B cell (primary cell): ENCODE measurements at regions not wholly inside any gene's neighbourhood (a gene's known extent, or its start where the extent isn't known, plus 50 kb on each side); places are given as distances from the start of the nearest gene placed in this dataset.

Experiments used
- CTCF ChIP-seq: fragments of 200-600 bp; IDR thresholded peaks from one replicate; pipeline ENCODE4 v1.8.0; 2022; ENCODE audit warnings: antibody characterized with exemption, mild to moderate bottlenecking
- EZH2 ChIP-seq: IDR thresholded peaks from 2 replicates; pipeline ENCODE4 v1.6.1; 2012; ENCODE audit warnings: borderline replicate concordance, low read depth, mild to moderate bottlenecking, moderate library complexity, low read length; ENCODE audit not compliant: insufficient read depth, poor library complexity, severe bottlenecking

DNA sequence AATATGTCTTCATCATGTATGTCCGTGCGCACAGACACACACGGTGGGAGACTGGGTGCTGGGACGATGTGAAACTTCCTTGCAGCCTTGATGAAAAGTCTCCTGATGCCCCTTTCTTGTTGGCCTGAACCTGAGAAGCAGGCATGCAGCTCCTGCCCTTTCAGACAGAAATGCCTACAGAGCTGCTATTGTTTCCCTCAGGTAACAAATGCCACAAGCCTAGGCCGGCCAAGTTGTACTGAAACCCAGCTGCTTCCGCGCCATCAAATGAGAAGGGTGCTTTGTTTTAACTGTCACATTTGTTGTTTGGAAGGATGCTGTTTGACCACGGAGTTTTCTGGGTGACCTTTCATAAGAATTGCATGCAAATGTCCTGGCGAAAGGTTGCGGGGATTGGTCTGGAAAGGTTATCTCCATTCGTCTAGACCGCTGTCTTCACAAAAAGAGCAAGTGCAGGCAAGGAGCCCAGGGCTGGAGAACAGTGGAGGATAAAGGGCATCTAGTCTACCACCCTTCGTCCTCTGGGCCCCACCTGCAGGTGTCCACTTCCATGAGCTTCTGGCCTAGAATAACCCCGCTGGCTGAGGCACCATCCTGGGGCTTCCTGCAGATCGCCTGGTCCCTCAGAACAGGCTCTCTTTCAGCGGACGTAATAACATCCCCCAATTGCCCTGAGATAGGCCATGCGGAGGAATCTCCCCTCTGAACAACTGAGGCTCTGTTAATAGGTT lies 197.2 kb downstream of the SEMA6A start:
- no peak for TF ChIP-seq CTCF
- no peak for TF ChIP-seq EZH2
